Astrocyte (in vitro differentiated cells and primary cell): ENCODE measurements at regions not wholly inside any gene's neighbourhood (a gene's known extent, or its start where the extent isn't known, plus 50 kb on each side); places are given as distances from the start of the nearest gene placed in this dataset.

Source experiments
- DNase-seq: peaks from one replicate; pipeline ENCODE4 v3.0.0-alpha.2; 2010; ENCODE audit warnings: low read depth
- FAIRE-seq: peaks from 2 replicates; lab custom pipeline; 2011; peaks lifted over from hg19 to GRCh38; lab: Jason Lieb, UNC
- H2AFZ ChIP-seq: 2 replicates; pipeline ENCODE4 v1.6.0; 2012; ENCODE audit warnings: low read depth, low read length, inconsistent platforms
- H3K27ac ChIP-seq: 2 replicates; pipeline ENCODE4 v1.5.1; 2011; ENCODE audit warnings: low read depth, low read length, inconsistent platforms
- H3K27me3 ChIP-seq: 2 replicates; pipeline ENCODE4 v1.6.0; 2011; ENCODE audit warnings: low read length, inconsistent platforms; ENCODE audit not compliant: insufficient read depth
- H3K36me3 ChIP-seq: 2 replicates; pipeline ENCODE4 v1.5.1; 2011; ENCODE audit warnings: low read length, inconsistent platforms; ENCODE audit not compliant: insufficient read depth
- H3K4me1 ChIP-seq: 2 replicates; pipeline ENCODE4 v1.5.1; 2011; ENCODE audit warnings: low read length, inconsistent platforms; ENCODE audit not compliant: insufficient read depth
- H3K4me2 ChIP-seq: 2 replicates; pipeline ENCODE4 v1.6.0; 2012; ENCODE audit warnings: low read length, inconsistent platforms
- H3K4me3 ChIP-seq: 2 replicates; pipeline ENCODE4 v1.5.1; 2011; ENCODE audit warnings: low read depth, mild to moderate bottlenecking, low read length, inconsistent platforms; ENCODE audit not compliant: insufficient read depth
- H3K79me2 ChIP-seq: 2 replicates; pipeline ENCODE4 v1.6.0; 2012; ENCODE audit warnings: mild to moderate bottlenecking, low read length, inconsistent platforms; ENCODE audit not compliant: insufficient read depth
- H3K9ac ChIP-seq: 2 replicates; pipeline ENCODE4 v1.6.0; 2012; ENCODE audit warnings: mild to moderate bottlenecking, low read length, inconsistent platforms
- H3K9me3 ChIP-seq: 2 replicates; pipeline ENCODE4 v1.5.1; 2012; ENCODE audit warnings: low read depth, mild to moderate bottlenecking, low read length, inconsistent platforms; ENCODE audit not compliant: insufficient read depth
- H4K20me1 ChIP-seq: 2 replicates; pipeline ENCODE4 v1.6.0; 2012; ENCODE audit warnings: low read length, inconsistent platforms; ENCODE audit not compliant: insufficient read depth
- H3K27ac Mint-ChIP-seq: one replicate; pipeline ENCODE4 v1.8.0; 2021; ENCODE audit warnings: mild to moderate bottlenecking, mixed read lengths; ENCODE audit not compliant: unreplicated experiment
- H3K27me3 Mint-ChIP-seq: one replicate; pipeline ENCODE4 v1.8.0; 2021; ENCODE audit warnings: low read depth, mixed read lengths; ENCODE audit not compliant: unreplicated experiment
- H3K36me3 Mint-ChIP-seq: one replicate; pipeline ENCODE4 v1.8.0; 2021; ENCODE audit warnings: low read depth, mixed read lengths; ENCODE audit not compliant: unreplicated experiment
- H3K4me1 Mint-ChIP-seq: one replicate; pipeline ENCODE4 v1.8.0; 2021; ENCODE audit warnings: low read depth, mixed read lengths; ENCODE audit not compliant: unreplicated experiment
- H3K4me3 Mint-ChIP-seq: one replicate; pipeline ENCODE4 v1.8.0; 2021; ENCODE audit warnings: mild to moderate bottlenecking, moderate library complexity, mixed read lengths; ENCODE audit not compliant: unreplicated experiment
- H3K9me3 Mint-ChIP-seq: one replicate; pipeline ENCODE4 v1.8.0; 2021; ENCODE audit warnings: mild to moderate bottlenecking, mixed read lengths; ENCODE audit not compliant: unreplicated experiment
- EZH2 ChIP-seq: IDR thresholded peaks from 2 replicates; pipeline ENCODE4 v1.6.1; 2012; ENCODE audit warnings: mild to moderate bottlenecking, low read length, inconsistent platforms; ENCODE audit not compliant: insufficient read depth
- TF ChIP-seq, protein P1 (sequence below): IDR thresholded peaks from 2 replicates; pipeline ENCODE4 v1.5.1; 2011; ENCODE audit warnings: low read depth, mild to moderate bottlenecking, inconsistent platforms, low read length, moderate library complexity; ENCODE audit not compliant: insufficient read depth

DNA sequence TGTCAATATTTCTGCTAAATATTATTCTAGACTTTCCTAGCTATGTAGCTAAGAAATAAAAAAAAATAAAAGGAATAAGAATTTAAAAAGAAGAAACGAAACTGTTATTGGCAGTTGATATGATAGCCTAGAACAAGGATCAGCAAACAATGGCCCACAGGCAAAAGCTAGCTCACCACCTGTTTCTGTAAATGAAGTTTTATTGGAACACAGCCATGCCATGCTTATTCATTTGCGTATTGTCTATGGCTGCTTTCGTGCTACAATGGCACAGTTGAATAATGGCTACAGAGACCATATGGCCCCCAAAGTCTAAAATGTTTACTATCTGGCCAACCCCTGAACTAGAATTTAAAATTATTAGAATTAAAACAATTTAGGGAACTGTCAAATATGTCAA, 952.6 kb upstream of the MAP3K7 start:
- no peaks in the 10 kb centered on the region for H3K4me1 ChIP-seq
- DNase-seq (no peak), FAIRE-seq (no peak)
- H3K27ac ChIP-seq = no peak overlapping the region
- Mint-ChIP-seq H3K9me3 (peaks cover 2% of the 10 kb centered on the region), H3K27me3 (no peaks in the 10 kb centered on the region), H3K4me3 (no peak overlapping the region), H3K4me1 (no peaks in the 10 kb centered on the region), H3K27ac (no peak overlapping the region), H3K36me3 (no peaks in the 10 kb centered on the region)
- H3K4me2 ChIP-seq = no peak overlapping the region
- no peaks in the 10 kb centered on the region for H3K27me3 ChIP-seq
- no peaks in the 10 kb centered on the region for H3K36me3 ChIP-seq
- no peaks in the 10 kb centered on the region for H3K9me3 ChIP-seq
- H3K79me2 ChIP-seq = no peaks in the 10 kb centered on the region
- TF ChIP-seq, protein P1, sequence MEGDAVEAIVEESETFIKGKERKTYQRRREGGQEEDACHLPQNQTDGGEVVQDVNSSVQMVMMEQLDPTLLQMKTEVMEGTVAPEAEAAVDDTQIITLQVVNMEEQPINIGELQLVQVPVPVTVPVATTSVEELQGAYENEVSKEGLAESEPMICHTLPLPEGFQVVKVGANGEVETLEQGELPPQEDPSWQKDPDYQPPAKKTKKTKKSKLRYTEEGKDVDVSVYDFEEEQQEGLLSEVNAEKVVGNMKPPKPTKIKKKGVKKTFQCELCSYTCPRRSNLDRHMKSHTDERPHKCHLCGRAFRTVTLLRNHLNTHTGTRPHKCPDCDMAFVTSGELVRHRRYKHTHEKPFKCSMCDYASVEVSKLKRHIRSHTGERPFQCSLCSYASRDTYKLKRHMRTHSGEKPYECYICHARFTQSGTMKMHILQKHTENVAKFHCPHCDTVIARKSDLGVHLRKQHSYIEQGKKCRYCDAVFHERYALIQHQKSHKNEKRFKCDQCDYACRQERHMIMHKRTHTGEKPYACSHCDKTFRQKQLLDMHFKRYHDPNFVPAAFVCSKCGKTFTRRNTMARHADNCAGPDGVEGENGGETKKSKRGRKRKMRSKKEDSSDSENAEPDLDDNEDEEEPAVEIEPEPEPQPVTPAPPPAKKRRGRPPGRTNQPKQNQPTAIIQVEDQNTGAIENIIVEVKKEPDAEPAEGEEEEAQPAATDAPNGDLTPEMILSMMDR = no peak
- no peak for TF ChIP-seq EZH2
- no peaks in the 10 kb centered on the region for H4K20me1 ChIP-seq
- no peak overlapping the region for H3K4me3 ChIP-seq
- H2AFZ ChIP-seq = no peak overlapping the region
- no peak overlapping the region for H3K9ac ChIP-seq

DNA sequence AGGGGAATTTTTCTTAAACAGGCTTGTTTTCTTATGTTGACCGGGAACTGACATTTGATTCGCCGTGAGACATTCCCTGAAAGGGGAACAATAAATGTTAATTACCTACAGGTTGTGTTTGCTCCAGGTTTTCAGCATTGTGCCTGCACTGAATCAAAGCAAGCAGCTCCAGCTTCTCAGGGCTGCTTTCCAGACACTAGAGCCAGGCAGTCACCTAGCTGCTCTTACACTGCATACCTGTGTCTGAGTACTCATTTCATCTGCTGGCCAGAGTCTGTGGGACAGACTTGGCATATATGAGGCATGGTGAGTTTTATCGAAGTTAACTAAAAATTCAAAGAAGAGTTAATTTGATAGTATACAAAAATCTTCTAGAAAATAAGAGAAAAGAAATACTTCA, 951.8 kb upstream of the MAP3K7 start:
- H3K4me3 Mint-ChIP-seq = no peak overlapping the region
- TF ChIP-seq, protein P1 = no peak
- TF ChIP-seq EZH2 = no peak
- Histone ChIP-seq H3K9me3 (no peaks in the 10 kb centered on the region), H3K4me3 (no peak overlapping the region), H3K36me3 (no peaks in the 10 kb centered on the region), H3K4me2 (no peak overlapping the region), H3K9ac (no peak overlapping the region), H3K79me2 (no peaks in the 10 kb centered on the region), H3K4me1 (no peaks in the 10 kb centered on the region), H3K27ac (no peak overlapping the region), H4K20me1 (no peaks in the 10 kb centered on the region), H2AFZ (no peak overlapping the region), H3K27me3 (no peaks in the 10 kb centered on the region)
- H3K36me3 Mint-ChIP-seq = no peaks in the 10 kb centered on the region
- H3K9me3 Mint-ChIP-seq = peaks cover 2% of the 10 kb centered on the region
- no peaks in the 10 kb centered on the region for H3K27me3 Mint-ChIP-seq
- no peaks in the 10 kb centered on the region for H3K4me1 Mint-ChIP-seq
- no peak for FAIRE-seq
- H3K27ac Mint-ChIP-seq = no peak overlapping the region
- DNase-seq = no peak

DNA sequence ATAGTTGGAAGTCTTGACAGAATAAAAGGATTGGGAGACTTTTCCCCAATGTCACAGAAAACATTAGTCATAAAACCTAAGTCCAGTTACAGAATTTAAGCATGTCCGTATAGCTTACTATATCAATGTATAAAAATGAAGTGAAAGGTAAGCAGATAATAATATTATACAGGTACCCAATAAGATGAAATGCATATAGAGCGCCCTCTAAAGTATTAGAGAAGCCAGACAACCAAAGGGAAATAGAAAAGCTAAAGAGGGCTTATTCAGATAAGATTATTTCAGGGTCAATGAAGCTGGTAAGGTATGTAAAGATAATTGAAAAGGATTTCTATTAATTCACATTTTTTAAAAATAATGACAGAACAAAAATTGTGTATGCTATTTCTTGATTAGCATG, 947.7 kb upstream of the MAP3K7 start:
- no peak overlapping the region for H3K27ac Mint-ChIP-seq
- FAIRE-seq = no peak
- H3K27me3 Mint-ChIP-seq = no peaks in the 10 kb centered on the region

More for the DNA sequence above, 947.7 kb upstream of the MAP3K7 start:
- Mint-ChIP-seq H3K9me3 (no peaks in the 10 kb centered on the region), H3K36me3 (no peaks in the 10 kb centered on the region), H3K4me1 (no peaks in the 10 kb centered on the region), H3K4me3 (no peak overlapping the region)
- no peak for DNase-seq
- Histone ChIP-seq H3K36me3 (no peaks in the 10 kb centered on the region), H3K9me3 (no peaks in the 10 kb centered on the region), H3K27ac (no peak overlapping the region), H3K79me2 (no peaks in the 10 kb centered on the region), H3K4me2 (no peak overlapping the region), H4K20me1 (no peaks in the 10 kb centered on the region), H3K4me3 (no peak overlapping the region), H3K4me1 (no peaks in the 10 kb centered on the region), H2AFZ (no peak overlapping the region), H3K9ac (no peak overlapping the region), H3K27me3 (no peaks in the 10 kb centered on the region)
- TF ChIP-seq, protein P1 = no peak
- TF ChIP-seq EZH2 = no peak
